Keratinocyte (primary cell): ENCODE measurements at regions not wholly inside any gene's neighbourhood (a gene's known extent, or its start where the extent isn't known, plus 50 kb on each side); places are given as distances from the start of the nearest gene placed in this dataset.

Experiments used
- CTCF ChIP-seq, 3 experiments: IDR thresholded peaks in 1 of 3; conservative IDR thresholded peaks in 1 of 3; optimal IDR thresholded peaks in 1 of 3; 2 replicates in 2 of 3; 3 replicates in 1 of 3; pipeline versions ENCODE3 to v1.5.1; 2011; ENCODE audit warnings: low read length in 3 of 3, mild to moderate bottlenecking in 3 of 3, moderate library complexity in 2 of 3, control low read depth in 1 of 3, inconsistent platforms in 1 of 3; ENCODE audit not compliant: insufficient read depth in 2 of 3; ENCODE audit errors: extremely low read depth in 1 of 3
- EZH2 ChIP-seq: IDR thresholded peaks from one replicate; pipeline ENCODE4 v1.6.1; 2012; ENCODE audit warnings: inconsistent platforms, mild to moderate bottlenecking, low read length, moderate library complexity

- TF ChIP-seq CTCF (optimal IDR thresholded peaks at IDR 0.05 in 1 of 3, IDR thresholded peaks at IDR 0.05 in 1 of 3, conservative IDR thresholded peaks at IDR 0.05 in 1 of 3; ENCODE audit: extremely low read depth in 1 of 3, insufficient read depth in 2 of 3, low read length in 3 of 3), result no peak
- TF ChIP-seq EZH2, result no peak
Observed at GRCh38 chr5:74319076-74319475, 321.5 kb downstream of the ENC1 start.
